GM23338 (cell line): ENCODE measurements at regions not wholly inside any gene's neighbourhood (a gene's known extent, or its start where the extent isn't known, plus 50 kb on each side); places are given as distances from the start of the nearest gene placed in this dataset.

Experiments used
- ATAC-seq: fragments of 200-7000 bp; cut with Tn5 transposase; 3 replicates; pipeline ENCODE4 v1.9.1; 2020
- DNase-seq: peaks from one replicate; pipeline ENCODE4 v3.0.0-alpha.2; 2015; ENCODE audit warnings: low spot score
- H2AFZ ChIP-seq: fragments of 200-600 bp; sonication (generic); 2 replicates; pipeline ENCODE4 v1.8.0; 2016; ENCODE audit warnings: antibody characterized with exemption, mild to moderate bottlenecking, moderate library complexity
- H3F3A ChIP-seq: fragments of 200-600 bp; sonication (generic); replicated peaks from 2 replicates; pipeline ENCODE4 v1.8.0; 2017; ENCODE audit warnings: antibody characterized with exemption, mixed run types, low read depth
- H3K27ac ChIP-seq: fragments of 200-600 bp; sonication (generic); 2 replicates; pipeline ENCODE4 v1.6.1; 2016; ENCODE audit warnings: low read depth
- H3K27me3 ChIP-seq: fragments of 200-600 bp; sonication (generic); 2 replicates; pipeline ENCODE4 v1.8.0; 2016; ENCODE audit warnings: mild to moderate bottlenecking, mixed run types, moderate library complexity; ENCODE audit not compliant: insufficient read depth
- H3K36me3 ChIP-seq: fragments of 200-600 bp; sonication (generic); 2 replicates; pipeline ENCODE4 v1.8.0; 2016; ENCODE audit warnings: mild to moderate bottlenecking; ENCODE audit not compliant: insufficient read depth
- H3K4me1 ChIP-seq: fragments of 200-600 bp; sonication (generic); 2 replicates; pipeline ENCODE4 v1.8.0; 2016; ENCODE audit warnings: mild to moderate bottlenecking, moderate library complexity; ENCODE audit not compliant: insufficient read depth
- H3K4me2 ChIP-seq: fragments of 200-600 bp; sonication (generic); 2 replicates; pipeline ENCODE4 v1.7.1; 2017; ENCODE audit warnings: mixed run types
- H3K4me3 ChIP-seq: fragments of 200-600 bp; sonication (generic); 2 replicates; pipeline ENCODE4 v1.6.1; 2016; ENCODE audit warnings: mixed run types
- H3K79me2 ChIP-seq: fragments of 200-600 bp; sonication (generic); replicated peaks from 2 replicates; pipeline ENCODE4 v1.8.0; 2017; ENCODE audit warnings: mild to moderate bottlenecking; ENCODE audit not compliant: insufficient read depth
- H3K9me2 ChIP-seq: fragments of 200-600 bp; sonication (generic); 2 replicates; pipeline ENCODE4 v1.8.0; 2017; ENCODE audit not compliant: insufficient read depth
- H4K20me1 ChIP-seq: fragments of 200-600 bp; sonication (generic); replicated peaks from 2 replicates; pipeline ENCODE4 v1.8.0; 2017; ENCODE audit warnings: mild to moderate bottlenecking; ENCODE audit not compliant: insufficient read depth
- H3K27ac Mint-ChIP-seq: 2 replicates; pipeline ENCODE4 v1.8.0; 2020; ENCODE audit warnings: inconsistent platforms, mild to moderate bottlenecking, moderate library complexity, mixed read lengths
- H3K27me3 Mint-ChIP-seq: 3 replicates; pipeline ENCODE4 v1.8.0; 2022; ENCODE audit warnings: low read depth, mild to moderate bottlenecking, moderate library complexity, mixed read lengths, inconsistent platforms; ENCODE audit not compliant: insufficient read depth, poor library complexity
- H3K36me3 Mint-ChIP-seq: 3 replicates; pipeline ENCODE4 v1.8.0; 2021; ENCODE audit warnings: low read depth, mild to moderate bottlenecking, inconsistent platforms, moderate library complexity, mixed read lengths
- H3K4me1 Mint-ChIP-seq: 3 replicates; pipeline ENCODE4 v1.8.0; 2020; ENCODE audit warnings: mild to moderate bottlenecking, inconsistent platforms, mixed read lengths
- H3K4me3 Mint-ChIP-seq: 3 replicates; pipeline ENCODE4 v1.8.0; 2021; ENCODE audit warnings: moderate library complexity, mild to moderate bottlenecking, inconsistent platforms, mixed read lengths
- H3K9me3 Mint-ChIP-seq: 3 replicates; pipeline ENCODE4 v1.8.0; 2020; ENCODE audit warnings: moderate library complexity, mild to moderate bottlenecking, inconsistent platforms, mixed read lengths
- CREB1 ChIP-seq: fragments of 250-450 bp; sonication (Bioruptor Pico); IDR thresholded peaks from 2 replicates; pipeline ENCODE4 v1.5.0; 2020; ENCODE audit warnings: low read depth, mild to moderate bottlenecking, moderate library complexity
- CTCF ChIP-seq, 2 experiments: fragments of 200-600 bp in 1 of 2; sonication (generic) in 1 of 2; conservative IDR thresholded peaks; 2 replicates each; pipeline versions ENCODE4 v1.5.1 to v1.6.1; 2016 to 2017; ENCODE audit warnings: antibody characterized with exemption in 2 of 2, low read depth in 2 of 2, mild to moderate bottlenecking in 2 of 2, moderate library complexity in 1 of 2
- EZH2 ChIP-seq: fragments of 200-600 bp; sonication (generic); IDR thresholded peaks from one replicate; pipeline ENCODE4 v1.8.0; 2017; ENCODE audit warnings: antibody characterized with exemption, mild to moderate bottlenecking, low read depth; ENCODE audit not compliant: unreplicated experiment
- EZH2phosphoT487 ChIP-seq: fragments of 200-600 bp; sonication (generic); IDR thresholded peaks from one replicate; pipeline ENCODE4 v1.8.1; 2018; ENCODE audit warnings: antibody characterized with exemption; ENCODE audit not compliant: unreplicated experiment
- JUNB ChIP-seq: IDR thresholded peaks from one replicate; pipeline ENCODE4 v1.6.1; 2016; ENCODE audit warnings: antibody characterized with exemption; ENCODE audit not compliant: unreplicated experiment
- NANOG ChIP-seq: IDR thresholded peaks from 2 replicates; pipeline ENCODE4 v1.6.1; 2016; ENCODE audit warnings: antibody characterized with exemption, borderline replicate concordance
- POLR2AphosphoS5 ChIP-seq: IDR thresholded peaks from 2 replicates; pipeline ENCODE4 v1.6.1; 2016; ENCODE audit warnings: antibody characterized with exemption, low read depth
- STAT1 ChIP-seq: IDR thresholded peaks from one replicate; pipeline ENCODE4 v1.6.1; 2016; ENCODE audit warnings: antibody characterized with exemption; ENCODE audit not compliant: unreplicated experiment
- ZNF114 ChIP-seq: fragments of 250-450 bp; sonication (Bioruptor Pico); IDR thresholded peaks from 2 replicates; pipeline ENCODE4 v1.5.0; 2020; ENCODE audit warnings: mild to moderate bottlenecking, moderate library complexity
- ZNF331 ChIP-seq: fragments of 250-450 bp; sonication (Bioruptor Pico); IDR thresholded peaks from 2 replicates; pipeline ENCODE4 v1.5.0; 2020; ENCODE audit warnings: low read depth, mild to moderate bottlenecking, moderate library complexity
- ZNF462 ChIP-seq: fragments of 250-450 bp; sonication (Bioruptor Pico); IDR thresholded peaks from 2 replicates; pipeline ENCODE4 v1.5.0; 2020; ENCODE audit warnings: mild to moderate bottlenecking, moderate library complexity
- TF ChIP-seq, protein P1 (sequence below): IDR thresholded peaks from one replicate; pipeline ENCODE4 v1.6.1; 2018; ENCODE audit warnings: antibody characterized with exemption; ENCODE audit not compliant: unreplicated experiment
- TF ChIP-seq, protein P2 (sequence below): IDR thresholded peaks from 2 replicates; pipeline ENCODE4 v1.6.1; 2016; ENCODE audit warnings: antibody characterized with exemption

DNA sequence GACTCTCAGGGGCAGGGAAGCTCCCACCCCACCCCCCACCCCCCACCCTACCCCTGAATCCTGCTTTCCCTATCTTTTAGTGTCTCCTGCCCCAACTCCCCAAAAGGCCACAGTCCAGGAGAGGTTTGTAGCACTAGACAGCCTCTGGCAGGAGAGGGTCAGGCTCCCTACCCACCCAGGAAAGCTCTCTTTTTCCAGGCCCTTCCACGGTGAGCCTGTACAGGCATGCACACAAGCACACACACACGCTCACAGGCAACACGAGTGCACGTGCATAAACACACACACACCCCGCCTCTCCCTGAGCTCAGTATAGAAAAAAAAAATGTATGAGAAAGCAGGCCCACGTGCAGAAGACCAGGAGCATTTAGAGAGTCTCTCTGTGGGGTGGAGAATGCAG is 414.0 kb downstream of the MN1 start:
- Histone ChIP-seq H3F3A (no peaks in the 10 kb centered on the region), H3K4me1 (no peaks in the 10 kb centered on the region), H3K36me3 (no peaks in the 10 kb centered on the region), H3K27ac (no peak overlapping the region), H3K9me2 (no peaks in the 10 kb centered on the region), H3K27me3 (no peaks in the 10 kb centered on the region), H3K79me2 (no peaks in the 10 kb centered on the region), H2AFZ (no peak overlapping the region), H3K4me3 (no peak overlapping the region), H3K4me2 (no peak overlapping the region), H4K20me1 (no peaks in the 10 kb centered on the region)
- no peaks in the 10 kb centered on the region for H3K9me3 Mint-ChIP-seq
- peaks cover 9% of the 10 kb centered on the region for H3K27me3 Mint-ChIP-seq
- no peaks in the 10 kb centered on the region for H3K36me3 Mint-ChIP-seq
- no peak overlapping the region for H3K27ac Mint-ChIP-seq
- ATAC-seq: no peak
- H3K4me1 Mint-ChIP-seq: peaks cover 12% of the 10 kb centered on the region
- DNase-seq: no peak
- no peak for TF ChIP-seq CREB1
- TF ChIP-seq, protein P1, sequence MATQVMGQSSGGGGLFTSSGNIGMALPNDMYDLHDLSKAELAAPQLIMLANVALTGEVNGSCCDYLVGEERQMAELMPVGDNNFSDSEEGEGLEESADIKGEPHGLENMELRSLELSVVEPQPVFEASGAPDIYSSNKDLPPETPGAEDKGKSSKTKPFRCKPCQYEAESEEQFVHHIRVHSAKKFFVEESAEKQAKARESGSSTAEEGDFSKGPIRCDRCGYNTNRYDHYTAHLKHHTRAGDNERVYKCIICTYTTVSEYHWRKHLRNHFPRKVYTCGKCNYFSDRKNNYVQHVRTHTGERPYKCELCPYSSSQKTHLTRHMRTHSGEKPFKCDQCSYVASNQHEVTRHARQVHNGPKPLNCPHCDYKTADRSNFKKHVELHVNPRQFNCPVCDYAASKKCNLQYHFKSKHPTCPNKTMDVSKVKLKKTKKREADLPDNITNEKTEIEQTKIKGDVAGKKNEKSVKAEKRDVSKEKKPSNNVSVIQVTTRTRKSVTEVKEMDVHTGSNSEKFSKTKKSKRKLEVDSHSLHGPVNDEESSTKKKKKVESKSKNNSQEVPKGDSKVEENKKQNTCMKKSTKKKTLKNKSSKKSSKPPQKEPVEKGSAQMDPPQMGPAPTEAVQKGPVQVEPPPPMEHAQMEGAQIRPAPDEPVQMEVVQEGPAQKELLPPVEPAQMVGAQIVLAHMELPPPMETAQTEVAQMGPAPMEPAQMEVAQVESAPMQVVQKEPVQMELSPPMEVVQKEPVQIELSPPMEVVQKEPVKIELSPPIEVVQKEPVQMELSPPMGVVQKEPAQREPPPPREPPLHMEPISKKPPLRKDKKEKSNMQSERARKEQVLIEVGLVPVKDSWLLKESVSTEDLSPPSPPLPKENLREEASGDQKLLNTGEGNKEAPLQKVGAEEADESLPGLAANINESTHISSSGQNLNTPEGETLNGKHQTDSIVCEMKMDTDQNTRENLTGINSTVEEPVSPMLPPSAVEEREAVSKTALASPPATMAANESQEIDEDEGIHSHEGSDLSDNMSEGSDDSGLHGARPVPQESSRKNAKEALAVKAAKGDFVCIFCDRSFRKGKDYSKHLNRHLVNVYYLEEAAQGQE: no peak
- TF ChIP-seq ZNF331 (CRISPR knock-in tag): no peak
- TF ChIP-seq JUNB: no peak
- TF ChIP-seq ZNF114 (CRISPR knock-in tag): no peak
- TF ChIP-seq ZNF462 (CRISPR knock-in tag): no peak
- TF ChIP-seq EZH2: no peak
- TF ChIP-seq, protein P2, sequence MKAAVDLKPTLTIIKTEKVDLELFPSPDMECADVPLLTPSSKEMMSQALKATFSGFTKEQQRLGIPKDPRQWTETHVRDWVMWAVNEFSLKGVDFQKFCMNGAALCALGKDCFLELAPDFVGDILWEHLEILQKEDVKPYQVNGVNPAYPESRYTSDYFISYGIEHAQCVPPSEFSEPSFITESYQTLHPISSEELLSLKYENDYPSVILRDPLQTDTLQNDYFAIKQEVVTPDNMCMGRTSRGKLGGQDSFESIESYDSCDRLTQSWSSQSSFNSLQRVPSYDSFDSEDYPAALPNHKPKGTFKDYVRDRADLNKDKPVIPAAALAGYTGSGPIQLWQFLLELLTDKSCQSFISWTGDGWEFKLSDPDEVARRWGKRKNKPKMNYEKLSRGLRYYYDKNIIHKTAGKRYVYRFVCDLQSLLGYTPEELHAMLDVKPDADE: no peak
- TF ChIP-seq CTCF (conservative IDR thresholded peaks at IDR 0.05; ENCODE audit: low read depth in 2 of 2): no peak
- no peak for TF ChIP-seq POLR2AphosphoS5
- no peak for TF ChIP-seq EZH2phosphoT487
- TF ChIP-seq STAT1: no peak
- TF ChIP-seq NANOG: no peak
- no peak overlapping the region for H3K4me3 Mint-ChIP-seq
